Endothelial cell (in vitro differentiated cells): ENCODE measurements at regions not wholly inside any gene's neighbourhood (a gene's known extent, or its start where the extent isn't known, plus 50 kb on each side); places are given as distances from the start of the nearest gene placed in this dataset.

ENCODE experiments used
- DNase-seq: peaks from one replicate; pipeline ENCODE4 v3.0.0; 2021; ENCODE audit warnings: low spot score
- H3K27ac Mint-ChIP-seq: one replicate; pipeline ENCODE4 v1.8.0; 2021; ENCODE audit warnings: mixed read lengths, inconsistent platforms; ENCODE audit not compliant: unreplicated experiment
- H3K27me3 Mint-ChIP-seq: one replicate; pipeline ENCODE4 v1.8.0; 2021; ENCODE audit warnings: mild to moderate bottlenecking, moderate library complexity, mixed read lengths, inconsistent platforms; ENCODE audit not compliant: unreplicated experiment
- H3K36me3 Mint-ChIP-seq: one replicate; pipeline ENCODE4 v1.8.0; 2021; ENCODE audit warnings: mild to moderate bottlenecking, low read depth, mixed read lengths, inconsistent platforms; ENCODE audit not compliant: unreplicated experiment
- H3K4me1 Mint-ChIP-seq: one replicate; pipeline ENCODE4 v1.8.0; 2021; ENCODE audit warnings: mild to moderate bottlenecking, mixed read lengths, inconsistent platforms; ENCODE audit not compliant: unreplicated experiment
- H3K4me3 Mint-ChIP-seq: one replicate; pipeline ENCODE4 v1.8.0; 2021; ENCODE audit warnings: mild to moderate bottlenecking, mixed read lengths, inconsistent platforms; ENCODE audit not compliant: unreplicated experiment
- H3K9me3 Mint-ChIP-seq: one replicate; pipeline ENCODE4 v1.8.0; 2021; ENCODE audit warnings: mixed read lengths, inconsistent platforms; ENCODE audit not compliant: unreplicated experiment
- TF ChIP-seq, protein P1 (sequence below): fragments of 200-600 bp; sonication (generic); IDR thresholded peaks from one replicate; pipeline ENCODE4 v1.5.0; 2021; ENCODE audit warnings: antibody characterized with exemption; ENCODE audit not compliant: unreplicated experiment

DNA sequence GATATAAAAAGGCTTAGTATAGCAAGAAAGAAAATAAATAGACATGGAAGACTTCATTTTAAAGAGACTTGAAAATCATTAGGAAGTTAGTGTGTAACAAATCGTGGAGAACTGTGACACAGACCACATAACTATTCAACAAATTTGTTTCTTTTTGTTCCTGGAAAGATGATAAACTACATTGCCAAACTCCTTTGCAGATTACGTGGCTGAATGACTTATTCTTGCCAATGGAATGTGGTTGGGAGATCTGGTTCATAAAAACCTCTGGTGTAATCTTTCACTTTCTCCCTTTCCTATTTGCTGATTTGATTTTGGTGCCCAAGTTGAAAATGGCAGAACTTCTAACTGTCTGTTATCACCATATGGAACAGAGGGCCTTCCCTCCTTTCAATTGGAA is 328.9 kb upstream of the MEF2C start:
- no peaks in the 10 kb centered on the region for H3K4me1 Mint-ChIP-seq
- H3K27ac Mint-ChIP-seq: no peak overlapping the region
- no peak for DNase-seq
- H3K27me3 Mint-ChIP-seq: no peaks in the 10 kb centered on the region
- no peaks in the 10 kb centered on the region for H3K9me3 Mint-ChIP-seq
- H3K4me3 Mint-ChIP-seq: no peak overlapping the region
- TF ChIP-seq, protein P1, sequence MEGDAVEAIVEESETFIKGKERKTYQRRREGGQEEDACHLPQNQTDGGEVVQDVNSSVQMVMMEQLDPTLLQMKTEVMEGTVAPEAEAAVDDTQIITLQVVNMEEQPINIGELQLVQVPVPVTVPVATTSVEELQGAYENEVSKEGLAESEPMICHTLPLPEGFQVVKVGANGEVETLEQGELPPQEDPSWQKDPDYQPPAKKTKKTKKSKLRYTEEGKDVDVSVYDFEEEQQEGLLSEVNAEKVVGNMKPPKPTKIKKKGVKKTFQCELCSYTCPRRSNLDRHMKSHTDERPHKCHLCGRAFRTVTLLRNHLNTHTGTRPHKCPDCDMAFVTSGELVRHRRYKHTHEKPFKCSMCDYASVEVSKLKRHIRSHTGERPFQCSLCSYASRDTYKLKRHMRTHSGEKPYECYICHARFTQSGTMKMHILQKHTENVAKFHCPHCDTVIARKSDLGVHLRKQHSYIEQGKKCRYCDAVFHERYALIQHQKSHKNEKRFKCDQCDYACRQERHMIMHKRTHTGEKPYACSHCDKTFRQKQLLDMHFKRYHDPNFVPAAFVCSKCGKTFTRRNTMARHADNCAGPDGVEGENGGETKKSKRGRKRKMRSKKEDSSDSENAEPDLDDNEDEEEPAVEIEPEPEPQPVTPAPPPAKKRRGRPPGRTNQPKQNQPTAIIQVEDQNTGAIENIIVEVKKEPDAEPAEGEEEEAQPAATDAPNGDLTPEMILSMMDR: no peak
- H3K36me3 Mint-ChIP-seq: no peaks in the 10 kb centered on the region

DNA sequence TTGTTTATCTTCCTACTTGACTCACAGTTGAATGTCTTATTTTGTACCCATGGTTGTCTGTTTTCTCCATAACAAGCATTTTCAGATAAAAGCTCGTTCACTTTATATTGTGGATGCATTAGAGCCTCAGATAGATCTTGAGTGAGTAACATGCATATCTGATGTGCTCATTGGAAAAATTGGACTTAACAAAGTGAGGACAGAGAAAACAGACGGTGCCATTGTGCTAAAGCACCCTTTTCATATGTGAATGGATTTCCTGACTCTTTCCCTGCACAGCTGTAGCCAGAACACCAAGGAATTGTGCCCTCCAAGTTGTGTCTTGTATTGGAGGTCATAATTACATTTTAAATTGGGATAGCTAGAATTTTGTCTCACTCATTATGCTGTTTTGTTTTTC is 325.8 kb upstream of the MEF2C start:
- Mint-ChIP-seq H3K4me1 (no peaks in the 10 kb centered on the region), H3K9me3 (no peaks in the 10 kb centered on the region), H3K27ac (no peak overlapping the region), H3K27me3 (no peaks in the 10 kb centered on the region), H3K4me3 (no peak overlapping the region), H3K36me3 (no peaks in the 10 kb centered on the region)
- TF ChIP-seq, protein P1: no peak
- DNase-seq: no peak

DNA sequence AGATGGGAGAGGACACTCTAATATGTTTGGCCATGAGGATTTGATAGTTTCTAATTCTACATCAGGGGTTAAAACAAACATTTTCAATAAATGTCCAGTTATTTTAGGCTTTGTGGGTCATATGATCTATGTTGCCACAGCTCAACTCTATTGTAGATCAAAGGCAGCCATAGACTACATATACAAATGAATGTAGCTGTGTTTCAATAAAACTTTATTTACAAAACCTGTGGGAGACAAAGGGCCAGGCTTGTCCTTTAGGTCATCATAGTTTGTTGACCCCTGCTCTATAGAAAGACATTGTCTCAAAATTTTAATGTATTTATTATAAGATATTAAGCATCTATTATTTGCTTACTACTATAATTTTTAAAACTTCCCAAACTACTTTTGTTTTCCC is 325.4 kb upstream of the MEF2C start:
- Mint-ChIP-seq H3K4me1 (no peaks in the 10 kb centered on the region), H3K36me3 (no peaks in the 10 kb centered on the region), H3K9me3 (no peaks in the 10 kb centered on the region), H3K4me3 (no peak overlapping the region), H3K27me3 (no peaks in the 10 kb centered on the region), H3K27ac (no peak overlapping the region)
- TF ChIP-seq, protein P1: no peak
- no peak for DNase-seq

DNA sequence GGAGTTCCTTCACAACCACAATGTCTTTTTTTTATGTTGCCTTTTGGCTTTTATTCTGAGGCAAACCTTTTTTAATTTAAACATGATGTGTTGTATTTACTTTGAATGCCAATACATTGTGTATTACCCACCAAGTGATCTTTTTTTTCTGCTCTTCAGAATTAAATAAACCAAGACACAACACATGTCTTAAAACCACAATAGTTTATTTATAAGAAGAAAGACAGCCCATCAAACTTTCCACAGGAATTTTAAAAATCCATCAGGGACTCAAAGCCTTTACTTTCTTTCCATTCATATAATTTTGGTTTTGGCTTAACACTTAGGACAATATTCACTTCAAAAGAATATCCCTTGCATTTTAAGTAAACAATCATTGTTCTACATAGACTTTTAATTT is 321.8 kb upstream of the MEF2C start:
- no peaks in the 10 kb centered on the region for H3K9me3 Mint-ChIP-seq
- no peak overlapping the region for H3K4me3 Mint-ChIP-seq
- no peaks in the 10 kb centered on the region for H3K4me1 Mint-ChIP-seq
- no peak overlapping the region for H3K27ac Mint-ChIP-seq
- TF ChIP-seq, protein P1: no peak
- no peaks in the 10 kb centered on the region for H3K27me3 Mint-ChIP-seq
- H3K36me3 Mint-ChIP-seq: no peaks in the 10 kb centered on the region
- DNase-seq: no peak

DNA sequence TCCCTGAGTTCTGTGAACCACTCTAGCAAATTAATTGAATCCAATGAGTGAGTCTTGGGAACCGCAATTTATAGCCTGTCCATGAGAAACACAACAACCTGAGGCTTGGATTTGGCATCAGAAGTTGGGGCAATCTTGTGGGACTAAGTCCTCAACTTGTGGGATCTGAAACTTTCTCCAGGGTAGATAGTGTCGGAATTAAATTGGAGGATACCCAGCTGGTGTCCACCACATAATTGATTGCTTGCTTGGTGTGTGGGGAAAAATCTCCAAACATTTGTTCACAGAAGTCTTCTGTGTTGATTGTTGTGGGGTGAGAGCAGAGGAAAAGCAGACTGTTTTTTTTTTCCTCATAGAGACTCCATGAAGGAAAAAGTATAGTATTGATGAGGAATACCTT is 320.6 kb upstream of the MEF2C start:
- TF ChIP-seq, protein P1: no peak
- Mint-ChIP-seq H3K27me3 (no peaks in the 10 kb centered on the region), H3K36me3 (peaks cover 4% of the 10 kb centered on the region), H3K4me3 (no peak overlapping the region), H3K9me3 (peaks cover 4% of the 10 kb centered on the region), H3K27ac (no peak overlapping the region), H3K4me1 (no peaks in the 10 kb centered on the region)
- DNase-seq: no peak
